Mesothelial cell of epicardium (in vitro differentiated cells): ENCODE measurements at regions not wholly inside any gene's neighbourhood (a gene's known extent, or its start where the extent isn't known, plus 50 kb on each side); places are given as distances from the start of the nearest gene placed in this dataset.
"Not testable (repeated sequence)": the region's sequence is repeated elsewhere in the genome, so short reads cannot be mapped to it uniquely, and the experiment has no call there.

Experiments used
- DNase-seq, 2 experiments: peaks; one replicate each; pipeline ENCODE4 v3.0.0; 2021; ENCODE audit warnings: low spot score in 2 of 2; ENCODE audit not compliant: unreplicated experiment in 2 of 2
- H3K27ac Mint-ChIP-seq: 2 replicates; pipeline ENCODE4 v1.8.0; 2021; ENCODE audit warnings: mixed read lengths
- H3K27me3 Mint-ChIP-seq: 2 replicates; pipeline ENCODE4 v1.8.0; 2021; ENCODE audit warnings: low read depth, mixed read lengths
- H3K36me3 Mint-ChIP-seq: 2 replicates; pipeline ENCODE4 v1.8.0; 2021; ENCODE audit warnings: mixed read lengths
- H3K4me1 Mint-ChIP-seq: 2 replicates; pipeline ENCODE4 v1.8.0; 2021; ENCODE audit warnings: mixed read lengths
- H3K4me3 Mint-ChIP-seq: 2 replicates; pipeline ENCODE4 v1.8.0; 2021; ENCODE audit warnings: mild to moderate bottlenecking, moderate library complexity, mixed read lengths
- H3K9me3 Mint-ChIP-seq: 2 replicates; pipeline ENCODE4 v1.8.0; 2021; ENCODE audit warnings: mixed read lengths
- CTCF ChIP-seq: fragments of 200-600 bp; sonication (generic); IDR thresholded peaks from one replicate; pipeline ENCODE4 v1.5.0; 2021; ENCODE audit warnings: antibody characterized with exemption; ENCODE audit not compliant: unreplicated experiment

- no peak for TF ChIP-seq CTCF
- Mint-ChIP-seq H3K4me3 (peak overlapping the region; percentile 14), H3K4me1 (peaks cover 15% of the 10 kb centered on the region), H3K27ac (peak overlapping the region; percentile 68), H3K36me3 (no peaks in the 10 kb centered on the region), H3K9me3 (no peaks in the 10 kb centered on the region), H3K27me3 (no peaks in the 10 kb centered on the region)
- DNase-seq, result peak in 1 of 2 experiments; percentile 52
Observed at GRCh38 chr14:45891417-45892080, 638.5 kb upstream of the MIS18BP1 start.

DNA sequence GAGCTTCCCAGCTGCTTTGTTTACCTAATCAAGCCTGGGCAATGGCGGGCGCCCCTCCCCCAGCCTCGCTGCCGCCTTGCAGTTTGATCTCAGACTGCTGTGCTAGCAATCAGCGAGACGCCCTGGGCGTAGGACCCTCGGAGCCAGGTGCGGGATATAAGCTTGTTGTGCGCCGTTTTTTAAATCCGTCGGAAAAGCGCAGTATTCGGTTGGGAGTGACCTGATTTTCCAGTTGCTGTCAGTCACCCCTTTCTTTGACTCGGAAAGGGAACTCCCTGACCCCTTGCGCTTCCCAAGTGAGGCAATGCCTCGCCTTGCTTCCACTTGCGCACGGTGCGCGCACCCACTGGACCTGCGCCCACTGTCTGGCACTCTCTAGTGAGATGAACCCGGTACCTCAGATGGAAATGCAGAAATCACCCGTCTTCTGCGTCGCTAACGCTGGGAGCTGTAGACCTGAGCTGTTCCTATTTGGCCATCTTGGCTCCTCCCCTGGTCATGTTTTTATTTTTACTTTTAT lies 635.8 kb upstream of the MIS18BP1 start:
- not testable (repeated sequence) for H3K9me3 Mint-ChIP-seq, DNase-seq, H3K36me3 Mint-ChIP-seq, H3K27ac Mint-ChIP-seq, H3K27me3 Mint-ChIP-seq
- H3K4me1 Mint-ChIP-seq, result peaks cover 15% of the 10 kb centered on the region
- peak overlapping the region; percentile 65 for H3K4me3 Mint-ChIP-seq

DNA sequence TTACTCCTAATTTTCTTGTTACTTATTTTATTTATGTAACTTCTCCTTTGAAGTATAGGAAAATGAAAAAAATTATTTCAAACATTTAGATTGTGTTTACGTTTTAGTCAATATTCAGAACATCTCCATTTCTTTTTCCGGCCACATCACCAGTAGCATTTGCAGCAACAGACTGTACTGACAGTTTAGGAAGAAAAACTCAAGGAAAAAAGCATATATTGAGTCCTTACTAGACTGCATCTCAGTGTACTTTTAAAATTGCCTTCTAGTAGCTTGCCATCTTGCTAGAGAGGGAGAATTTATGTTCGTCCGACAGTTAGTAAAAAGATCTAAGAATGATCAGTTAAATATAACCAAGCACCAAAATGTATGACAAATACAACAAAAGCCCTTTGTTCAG lies 625.0 kb upstream of the MIS18BP1 start:
- no peak overlapping the region for H3K4me3 Mint-ChIP-seq
- no peaks in the 10 kb centered on the region for H3K27me3 Mint-ChIP-seq
- H3K36me3 Mint-ChIP-seq, result no peaks in the 10 kb centered on the region
- H3K9me3 Mint-ChIP-seq, result peaks cover 10% of the 10 kb centered on the region
- no peak for DNase-seq
- no peak for TF ChIP-seq CTCF
- H3K4me1 Mint-ChIP-seq, result no peaks in the 10 kb centered on the region
- no peak overlapping the region for H3K27ac Mint-ChIP-seq

- Mint-ChIP-seq H3K9me3 (peaks cover 24% of the 10 kb centered on the region), H3K4me3 (no peak overlapping the region), H3K36me3 (peaks cover 2% of the 10 kb centered on the region), H3K27me3 (peaks cover 6% of the 10 kb centered on the region), H3K4me1 (no peaks in the 10 kb centered on the region), H3K27ac (no peak overlapping the region)
- no peak for TF ChIP-seq CTCF
- no peak for DNase-seq
Observed at GRCh38 chr14:45868863-45869262, 615.9 kb upstream of the MIS18BP1 start.

DNA sequence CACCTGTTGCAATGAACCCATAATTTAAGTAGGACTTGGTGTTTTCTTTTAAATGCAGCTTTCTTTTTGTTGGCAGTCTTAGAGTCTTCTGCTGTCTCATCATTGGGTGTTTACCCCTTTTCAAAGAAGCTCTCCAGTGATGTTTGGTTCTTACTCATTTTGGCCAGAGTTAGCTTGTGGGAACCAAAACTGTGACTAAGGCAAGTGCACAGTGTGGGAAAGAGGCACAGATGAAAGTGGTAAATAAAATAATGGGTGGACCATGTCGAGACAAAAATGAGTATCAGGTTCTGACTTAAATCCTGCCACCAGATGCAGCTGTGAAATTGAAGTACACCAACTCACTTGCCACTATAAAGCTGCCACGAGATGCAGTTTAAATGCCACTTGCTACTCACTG lies 615.4 kb upstream of the MIS18BP1 start:
- TF ChIP-seq CTCF, result no peak
- Mint-ChIP-seq H3K4me3 (no peak overlapping the region), H3K4me1 (no peaks in the 10 kb centered on the region), H3K9me3 (peaks cover 24% of the 10 kb centered on the region), H3K27me3 (peaks cover 6% of the 10 kb centered on the region), H3K36me3 (peaks cover 2% of the 10 kb centered on the region), H3K27ac (no peak overlapping the region)
- no peak for DNase-seq

- no peaks in the 10 kb centered on the region for H3K4me1 Mint-ChIP-seq
- DNase-seq, result no peak
- peaks cover 7% of the 10 kb centered on the region for H3K27me3 Mint-ChIP-seq
- no peak overlapping the region for H3K4me3 Mint-ChIP-seq
- TF ChIP-seq CTCF, result no peak
- H3K9me3 Mint-ChIP-seq, result peaks cover 22% of the 10 kb centered on the region
- H3K36me3 Mint-ChIP-seq, result peaks cover 2% of the 10 kb centered on the region
- H3K27ac Mint-ChIP-seq, result no peak overlapping the region
Observed at GRCh38 chr14:45867046-45867894, 614.3 kb upstream of the MIS18BP1 start.
